ENCODE measurements at regions not wholly inside any gene's neighbourhood (a gene's known extent, or its start where the extent isn't known, plus 50 kb on each side); places are given as distances from the start of the nearest gene placed in this dataset.
A peak's percentile ranks its signal among the peaks of the same experiment; 100 is the strongest.

DNA sequence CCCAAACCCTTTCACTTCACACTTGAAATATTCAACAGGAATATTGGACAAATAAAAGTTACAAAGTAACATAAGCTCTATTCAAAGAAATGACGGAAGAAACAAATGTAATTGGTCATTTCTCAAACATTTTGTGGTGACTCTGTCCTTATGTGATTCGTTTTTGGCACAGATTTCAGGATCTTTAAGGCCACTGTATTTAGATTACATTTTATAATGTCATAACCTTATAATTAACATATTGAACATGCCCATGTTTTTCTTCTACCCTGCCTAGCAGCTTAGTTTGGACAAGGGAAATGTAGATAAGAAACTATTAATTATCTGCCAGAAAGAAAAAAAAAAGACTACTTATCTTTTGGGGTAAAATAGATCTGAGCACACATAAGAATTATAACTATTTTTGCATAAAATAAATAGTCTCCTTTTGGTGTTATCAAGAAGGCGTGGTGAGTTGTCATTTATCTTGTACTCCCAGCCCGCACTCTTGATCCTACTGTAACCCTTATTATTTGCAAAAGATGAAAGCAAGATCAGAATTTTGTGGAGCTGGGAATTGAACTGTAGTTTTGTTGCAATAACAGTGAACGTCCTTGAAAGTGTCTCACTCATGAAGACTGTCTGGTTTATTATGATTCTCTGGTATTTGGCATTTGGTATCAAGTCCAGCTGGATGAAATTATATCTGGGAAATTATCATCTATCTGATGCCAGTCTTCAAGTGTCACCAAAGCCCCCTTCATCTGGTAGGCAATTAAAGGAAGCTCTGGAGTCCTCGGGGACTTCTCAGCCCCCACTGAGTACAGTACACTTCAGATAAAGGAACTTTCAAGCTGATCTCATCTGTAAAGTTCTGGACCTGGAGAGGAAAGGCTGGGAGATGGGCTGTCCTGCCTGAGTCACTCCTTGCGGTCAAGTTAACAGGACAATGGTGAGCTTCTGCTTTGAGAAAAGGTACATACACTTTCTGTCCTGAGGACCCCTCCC, 175.7 kb upstream of the INHBA start:
- DNase-seq = no peak

DNA sequence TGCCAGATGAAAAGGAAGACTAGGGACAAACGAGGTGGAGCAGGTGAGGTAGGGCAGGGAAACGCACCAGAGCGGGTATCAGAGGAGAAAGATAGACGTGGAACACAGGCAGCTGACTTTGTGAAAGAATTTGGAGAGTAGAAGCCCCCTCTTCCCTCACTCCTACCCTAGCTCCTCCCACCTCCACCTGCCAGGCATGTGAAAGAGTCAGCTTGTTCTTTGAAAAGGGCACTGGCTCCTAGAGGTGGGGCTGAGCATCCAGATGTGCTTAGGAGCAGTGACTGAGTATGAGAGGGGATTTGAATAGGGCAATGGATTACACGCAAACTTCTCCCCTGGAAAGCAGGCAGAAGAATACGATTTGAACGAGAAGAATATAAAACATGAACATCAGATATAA, 174.2 kb upstream of the INHBA start:
- no peak for DNase-seq

DNA sequence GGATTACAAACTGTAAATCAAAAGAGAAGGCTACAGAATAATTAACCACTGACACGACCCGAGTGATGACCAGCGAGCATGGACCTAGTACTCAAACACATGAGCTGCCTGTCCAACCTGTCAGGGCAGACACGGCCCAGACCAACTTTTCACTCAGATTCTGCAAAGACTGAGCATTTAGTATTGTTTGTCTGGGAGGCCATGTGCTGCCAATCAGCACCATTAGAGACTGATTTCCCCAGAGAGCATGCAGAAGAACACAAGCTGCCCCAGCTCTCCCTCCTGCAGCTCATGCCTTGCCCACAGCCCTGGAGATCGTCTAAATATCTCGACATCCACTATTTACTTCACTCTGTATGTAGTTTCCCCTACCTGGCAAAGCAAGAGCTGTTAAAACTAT, 172.6 kb upstream of the INHBA start:
- DNase-seq = no peak

DNA sequence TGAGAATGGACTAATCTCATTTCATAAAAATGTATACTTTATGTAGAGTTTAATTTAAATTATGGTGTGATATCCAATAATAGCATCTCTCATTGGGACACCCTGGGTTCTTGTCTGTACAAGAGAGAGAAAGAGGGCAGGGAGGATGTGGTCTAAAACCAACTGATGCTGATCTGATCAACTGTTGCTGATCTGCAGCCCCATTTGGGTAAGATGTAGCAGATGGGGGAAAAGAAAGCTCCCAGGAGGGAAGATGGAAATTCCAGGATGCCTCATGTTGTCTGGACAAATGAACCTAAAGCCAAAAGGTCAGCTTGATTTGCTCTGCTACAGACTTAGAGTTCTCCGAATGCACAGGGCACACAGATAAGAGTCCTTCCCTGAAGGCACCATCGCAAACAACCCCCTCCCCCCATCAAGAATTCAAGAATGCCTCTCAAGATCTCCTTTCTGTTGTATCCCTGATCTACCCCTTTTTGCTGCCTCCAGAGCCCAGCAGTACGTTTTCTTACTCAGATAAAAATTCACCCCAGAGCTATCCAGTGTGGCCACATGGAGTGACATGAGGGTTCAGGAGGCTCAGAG, 171.4 kb upstream of the INHBA start:
- DNase-seq = peak in 1 of 5 experiments; percentile 37

DNA sequence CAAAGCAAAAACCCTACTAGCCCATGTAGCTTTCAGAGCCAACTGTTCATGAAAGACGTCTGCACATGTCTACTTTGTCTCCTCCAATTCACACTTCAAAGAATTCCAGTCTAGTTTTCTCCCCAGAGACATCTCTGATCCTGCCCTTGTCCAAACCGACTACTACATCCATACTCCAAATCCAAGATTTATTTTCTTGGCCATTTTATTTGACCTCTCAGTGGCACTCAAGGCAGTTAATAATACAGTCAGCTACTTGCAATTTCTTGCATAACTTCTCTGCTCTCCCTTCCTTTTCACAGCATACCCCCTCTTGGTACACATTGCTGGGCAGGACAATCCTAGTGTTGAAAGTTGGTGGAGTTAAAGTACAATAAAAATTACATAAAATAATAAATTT, 170.9 kb upstream of the INHBA start:
- no peak for DNase-seq

DNA sequence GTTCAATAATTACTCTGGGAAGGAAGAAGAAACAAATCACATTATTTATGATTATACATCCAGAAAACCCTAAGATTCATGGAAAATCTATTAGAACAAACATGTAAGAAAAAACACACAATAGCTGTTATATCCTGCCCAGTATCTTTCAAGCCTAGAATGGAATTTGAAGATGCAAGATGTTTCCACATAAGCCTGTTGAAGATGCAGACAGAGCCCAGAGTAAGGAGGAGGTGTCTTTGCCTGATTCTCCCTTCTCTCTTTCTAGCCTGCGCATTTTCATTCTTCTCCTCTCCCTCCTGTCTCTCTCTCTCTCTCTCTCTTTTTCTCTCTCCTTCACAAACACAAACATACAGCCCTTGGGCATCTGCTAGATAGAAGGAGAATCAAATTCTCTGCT, 170.1 kb upstream of the INHBA start:
- DNase-seq = no peak

DNA sequence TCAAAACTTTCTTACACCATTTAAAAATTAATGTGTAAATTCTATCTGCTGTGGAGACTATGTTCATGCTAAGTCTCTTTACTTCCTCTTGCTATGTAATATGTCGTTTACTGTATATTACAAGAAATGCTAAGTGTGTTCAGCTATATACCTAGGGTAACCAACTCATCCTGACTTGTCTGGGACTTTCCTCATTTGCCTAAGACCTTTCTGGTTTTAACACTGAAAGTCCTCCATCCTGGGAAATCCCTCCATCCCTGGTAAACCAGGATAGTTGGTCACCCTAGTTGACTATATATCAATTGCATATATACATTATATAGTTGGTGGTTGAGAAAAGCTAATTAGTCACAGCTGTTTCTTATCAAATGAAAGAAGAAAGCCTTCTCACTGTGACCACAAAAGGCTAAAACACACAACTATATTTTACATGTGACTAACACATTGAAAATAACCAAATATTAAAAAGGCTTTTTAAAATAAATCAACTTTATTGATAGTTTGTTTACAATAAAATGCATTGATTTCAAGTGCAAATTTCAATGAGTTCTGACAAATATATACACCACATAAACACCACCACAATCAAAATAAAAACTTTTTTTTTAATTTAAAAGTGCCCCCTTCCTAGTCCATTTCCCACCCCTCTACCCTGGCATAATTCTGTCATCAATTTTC, 167.7 kb upstream of the INHBA start:
- DNase-seq = no peak

DNA sequence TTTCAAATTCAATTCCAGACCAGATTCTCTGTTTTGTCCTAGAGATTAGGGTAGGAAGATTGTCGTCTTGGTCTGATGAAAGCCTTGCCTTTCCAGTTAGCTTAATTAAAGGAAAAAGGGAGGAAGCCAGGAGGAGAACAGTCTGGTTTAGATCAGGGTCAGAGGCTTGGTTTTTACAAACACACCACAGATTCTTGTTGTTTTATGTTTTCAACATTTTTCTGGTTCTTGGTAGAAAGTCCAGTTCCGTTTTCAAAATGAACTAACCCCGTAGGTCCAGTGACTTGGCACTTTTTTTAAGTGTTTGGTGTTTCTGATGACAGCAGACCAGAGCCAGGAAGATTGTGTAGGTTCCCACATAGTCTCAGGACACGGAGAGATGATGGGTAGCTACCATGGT, 167.1 kb upstream of the INHBA start:
- no peak for DNase-seq

DNA sequence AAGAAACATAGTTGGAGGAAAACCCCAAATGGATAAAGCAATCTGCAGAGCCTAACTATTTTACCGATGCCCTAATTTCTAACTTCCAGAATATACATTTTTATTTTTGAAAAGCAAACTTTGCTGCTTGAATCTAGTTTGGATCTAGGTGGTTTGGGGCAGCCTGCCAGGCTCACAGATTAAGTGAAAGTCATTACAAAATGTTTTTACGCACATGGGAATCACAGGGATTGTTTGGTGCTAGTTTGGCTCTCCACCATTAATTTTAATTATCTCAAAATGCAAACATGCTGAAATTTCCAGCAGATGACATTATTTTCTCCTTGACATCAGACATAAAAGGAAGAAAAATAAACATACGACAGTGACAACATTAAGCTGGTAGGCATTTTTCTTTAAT, 166.7 kb upstream of the INHBA start:
- no peak for DNase-seq

DNA sequence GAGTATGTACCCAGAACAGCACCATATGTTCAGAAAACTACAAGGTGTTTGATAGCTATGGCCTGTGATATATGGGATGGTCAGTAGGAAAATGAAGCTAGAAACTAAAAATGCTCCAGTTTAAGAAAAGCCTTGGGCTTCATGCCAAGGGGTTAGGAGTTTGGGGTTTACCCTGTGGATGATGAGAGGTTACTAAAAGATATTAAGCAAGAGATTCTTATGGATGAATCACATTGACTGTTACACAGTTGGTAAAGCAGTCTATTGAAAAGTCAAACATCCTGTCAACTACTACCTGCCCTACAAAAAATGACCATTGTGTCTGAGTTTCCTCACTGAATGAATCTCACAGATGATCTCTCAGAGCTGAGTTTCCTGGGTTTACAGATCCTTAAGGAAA, 166.2 kb upstream of the INHBA start:
- no peak for DNase-seq

DNA sequence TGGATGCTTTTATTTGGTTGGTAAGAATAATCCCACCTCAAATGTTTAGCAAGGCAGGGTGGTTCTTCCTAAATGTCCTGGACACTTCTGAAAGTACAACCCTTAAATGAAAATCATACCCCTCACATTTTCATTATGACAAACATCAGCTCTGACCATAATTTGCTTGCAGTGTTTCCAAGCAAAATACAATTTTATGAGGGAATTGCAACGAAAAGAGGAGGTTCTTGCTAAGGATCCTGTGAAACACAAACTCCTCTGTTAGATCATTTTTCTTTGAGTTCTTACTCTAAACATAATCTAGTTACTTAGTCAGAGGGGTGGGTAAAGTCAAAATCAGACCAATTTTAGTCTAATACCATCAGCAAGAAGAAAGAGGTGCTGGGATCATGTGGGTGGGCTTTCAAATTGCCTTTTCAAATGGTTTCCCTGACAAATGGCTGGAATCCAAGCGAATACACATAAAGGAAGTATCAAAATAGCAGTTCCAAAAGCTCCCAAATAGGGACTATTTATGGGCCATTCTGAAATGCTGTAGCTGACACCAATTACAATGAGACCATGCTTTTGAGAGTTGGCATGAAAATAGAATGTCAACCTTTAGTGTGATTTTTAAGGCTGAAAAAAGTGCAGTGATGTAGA, 164.9 kb upstream of the INHBA start:
- DNase-seq = no peak

DNA sequence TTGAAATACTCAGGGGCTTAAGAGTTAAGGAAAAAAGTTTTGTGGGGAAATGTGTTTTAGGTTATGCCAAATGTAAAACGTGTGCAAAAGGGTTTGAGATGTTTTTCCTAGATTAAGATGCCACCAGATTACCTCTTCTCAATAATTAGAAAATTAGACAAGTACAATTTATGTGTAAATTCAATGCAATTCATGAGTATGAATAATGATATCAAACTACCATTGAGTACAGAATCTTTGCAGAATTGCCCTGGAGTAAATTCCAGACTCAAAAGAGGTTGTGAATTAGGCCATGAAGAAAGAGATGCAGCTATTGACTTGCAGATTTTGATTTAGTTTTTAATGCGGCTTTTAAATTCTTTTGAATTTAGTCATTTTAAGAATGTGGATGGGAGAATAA, 159.4 kb upstream of the INHBA start:
- DNase-seq = no peak

DNA sequence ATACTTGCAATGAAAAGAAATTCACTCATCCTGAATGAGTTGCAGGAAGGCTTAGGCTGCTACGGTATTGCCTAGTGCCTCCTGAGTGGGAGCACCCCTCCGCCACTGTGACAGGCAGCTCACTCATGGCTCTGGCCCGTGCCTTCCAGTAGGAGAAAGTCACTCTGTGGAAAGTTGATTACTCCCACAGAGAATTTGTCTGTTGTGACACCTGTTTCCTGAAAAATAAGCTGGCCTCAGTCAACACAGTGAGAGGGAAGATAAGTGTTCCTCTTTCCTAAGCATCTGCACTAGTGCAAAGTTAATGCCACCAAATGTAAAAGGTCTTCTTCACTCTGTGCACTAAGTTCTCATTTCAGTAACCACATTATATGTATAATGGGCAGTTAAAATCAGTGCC, 158.8 kb upstream of the INHBA start:
- DNase-seq = no peak

DNA sequence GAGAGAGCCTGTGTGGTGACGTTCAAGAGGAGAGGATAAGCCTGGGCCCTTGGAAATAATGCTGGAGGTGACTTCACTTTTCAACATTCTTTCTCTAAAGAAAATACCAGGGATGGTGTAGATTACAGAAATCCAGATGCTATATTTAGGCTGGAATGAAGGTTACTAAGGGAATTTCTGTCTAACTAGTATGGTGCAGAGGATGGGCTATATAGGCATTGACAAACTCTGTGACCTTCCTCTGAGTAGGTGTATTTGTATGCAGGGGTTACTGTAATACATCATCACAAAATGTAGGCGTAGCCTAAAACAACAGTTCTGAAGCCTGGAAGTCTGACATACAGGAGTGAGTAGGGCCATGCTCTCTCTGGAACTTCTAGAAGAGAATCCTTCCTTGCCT, 155.3 kb upstream of the INHBA start:
- DNase-seq = no peak

DNA sequence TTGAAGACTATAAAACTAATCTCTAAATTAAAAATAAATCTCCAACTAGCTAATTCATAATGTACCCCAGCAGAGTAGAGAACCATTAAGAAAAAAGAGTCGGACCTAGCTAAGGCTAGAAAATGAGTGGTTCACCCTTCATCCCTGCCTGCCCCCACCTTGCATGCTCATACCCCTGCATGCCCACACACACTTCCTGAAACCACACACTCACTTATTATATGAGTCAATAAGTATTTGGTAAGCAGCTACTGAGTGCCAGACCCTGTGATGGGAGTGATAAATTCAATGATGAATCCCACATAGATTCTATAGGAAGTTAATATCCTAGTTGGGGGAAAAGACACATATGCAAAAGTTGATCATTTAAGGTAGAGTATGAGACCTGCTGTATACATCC, 152.9 kb upstream of the INHBA start:
- DNase-seq = no peak

DNA sequence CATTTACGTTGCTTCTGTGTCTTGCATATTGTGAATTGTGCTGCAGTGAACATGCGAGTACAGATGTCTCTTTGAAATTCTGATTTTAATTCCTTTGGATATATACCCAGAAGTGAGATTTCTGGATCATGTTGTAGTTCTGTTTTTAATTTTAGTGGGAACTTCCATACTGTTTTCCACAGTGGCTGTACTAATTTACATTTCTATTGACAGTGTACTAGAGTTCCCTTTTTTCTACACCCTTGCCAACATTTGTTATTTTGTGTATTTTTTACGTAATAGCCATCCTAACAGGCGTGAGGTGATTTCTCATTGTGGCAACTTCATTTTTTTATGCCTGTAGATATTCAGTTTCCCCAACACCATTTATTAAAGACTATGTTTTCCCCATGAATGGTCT, 144.7 kb upstream of the INHBA start:
- no peak for DNase-seq

DNA sequence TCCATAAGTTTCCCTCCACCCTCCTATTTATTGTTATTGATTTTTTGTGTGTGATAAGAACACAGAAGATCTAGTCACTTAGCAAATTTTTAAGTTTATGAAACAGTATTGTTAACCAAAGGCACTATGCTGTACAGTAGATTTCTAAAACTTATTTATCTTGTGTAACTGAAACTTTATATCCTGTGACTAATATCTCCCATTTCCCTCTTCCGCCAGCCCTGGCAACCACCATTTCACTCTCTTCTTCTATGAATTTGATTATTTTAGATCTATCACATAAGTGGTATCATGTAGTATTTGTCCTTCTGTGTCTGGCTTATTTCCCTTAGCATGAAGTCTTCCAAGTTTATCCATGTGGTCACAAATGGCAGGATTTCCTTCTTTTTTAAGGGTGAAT, 144.3 kb upstream of the INHBA start:
- no peak for DNase-seq

DNA sequence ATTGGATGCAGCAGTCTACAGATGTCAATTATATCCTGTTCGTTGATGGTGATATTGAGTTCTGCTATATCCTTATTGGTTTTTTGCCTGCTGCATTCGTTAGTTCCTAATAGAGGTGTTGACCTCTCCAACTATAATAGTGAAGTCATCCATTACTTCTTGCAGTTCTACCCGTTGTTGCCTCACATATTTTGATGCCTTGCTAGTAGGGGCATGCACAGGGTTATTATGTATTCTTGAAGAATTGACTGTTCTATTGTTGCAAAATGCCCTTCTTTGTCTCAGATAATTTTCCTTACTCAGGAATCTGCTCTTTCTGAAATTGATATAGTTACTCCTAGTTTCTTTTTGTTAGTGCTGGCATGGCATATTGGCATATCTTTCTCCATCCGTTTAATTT, 140.1 kb upstream of the INHBA start:
- no peak for DNase-seq

DNA sequence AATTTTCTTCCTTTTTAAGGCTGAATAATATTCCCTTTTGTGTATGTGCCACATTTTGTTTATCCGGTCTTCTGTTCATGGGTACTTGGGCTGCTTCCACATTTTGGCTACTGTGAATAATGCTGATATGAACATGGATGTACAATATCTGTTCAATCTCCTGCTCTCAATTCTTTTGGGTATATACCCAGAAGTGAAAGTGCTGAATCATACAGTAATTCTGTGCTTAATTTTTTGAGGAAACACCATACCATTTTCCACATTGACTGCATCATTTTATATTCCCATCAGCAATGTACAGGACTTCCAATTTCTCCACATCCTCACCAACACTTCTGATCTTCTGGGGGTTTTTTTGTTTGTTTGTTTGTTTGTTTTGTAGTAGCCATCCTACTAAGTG, 135.0 kb upstream of the INHBA start:
- no peak for DNase-seq

DNA sequence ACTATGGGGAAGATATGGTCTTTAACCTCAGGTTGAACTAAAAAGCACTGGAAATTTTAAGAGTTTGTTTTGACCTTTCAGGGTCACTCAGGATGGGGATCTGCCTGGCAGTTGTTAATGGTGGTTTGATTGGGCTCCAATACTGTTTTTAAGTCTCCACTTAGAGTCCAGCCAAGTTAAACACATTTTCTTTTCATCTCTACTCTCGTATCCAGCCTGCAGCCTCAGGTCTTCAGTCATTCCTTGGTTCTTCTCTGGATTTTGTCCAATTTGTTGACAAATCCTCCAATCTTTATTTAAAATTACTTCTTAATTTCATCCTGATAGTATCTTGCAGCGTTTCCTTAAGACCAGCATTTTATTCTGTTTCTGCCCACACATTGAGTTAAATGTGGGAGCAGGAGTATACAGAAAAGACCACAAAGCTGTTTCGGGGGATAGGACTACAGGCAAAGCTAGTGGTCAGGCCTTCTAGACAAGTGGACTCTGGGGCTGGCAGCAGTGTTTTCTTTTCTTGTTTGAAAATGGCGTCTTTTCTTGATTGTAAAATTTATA, 133.2 kb upstream of the INHBA start:
- DNase-seq = no peak

DNA sequence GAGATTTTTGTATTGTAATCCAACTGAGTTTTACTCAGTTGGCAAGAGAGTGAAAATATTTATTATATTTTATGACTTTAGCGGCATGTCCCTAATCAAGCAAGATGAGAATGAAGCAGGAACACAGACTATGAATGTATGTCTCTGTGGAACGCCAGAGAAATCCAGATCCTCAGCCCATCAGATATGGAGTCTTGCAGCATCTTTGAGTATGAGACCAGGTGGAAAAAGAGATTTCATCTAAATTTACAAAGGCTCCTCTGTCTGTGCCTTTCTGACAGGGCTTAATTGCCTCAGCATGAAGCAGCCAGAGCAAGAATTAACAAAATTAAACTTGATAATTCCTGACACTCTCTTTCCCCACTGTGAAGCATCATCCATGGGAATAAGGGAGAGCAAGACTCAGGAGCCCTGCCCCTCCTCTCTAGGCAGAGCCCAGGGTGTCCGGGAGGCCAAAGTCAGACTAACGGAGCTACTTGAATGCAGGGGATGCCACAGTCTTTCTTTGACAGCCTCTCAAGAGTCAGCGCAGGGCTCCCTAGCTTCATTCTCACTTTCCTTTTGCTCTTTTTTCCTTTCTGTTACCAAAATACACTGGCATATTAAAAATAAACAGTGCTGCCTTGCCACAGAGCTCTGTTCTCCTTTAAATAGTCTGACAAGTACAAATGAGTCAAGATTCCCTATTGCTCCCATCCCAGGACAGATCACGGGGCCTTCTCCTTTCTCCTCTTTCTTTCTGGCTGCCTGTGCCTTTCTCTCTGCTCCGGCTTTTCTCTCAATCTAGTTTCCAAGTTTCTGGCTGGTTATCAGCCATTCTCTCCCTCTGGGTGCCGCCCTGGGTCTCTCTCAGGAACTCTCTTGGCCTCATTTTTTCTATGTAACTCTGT, 132.2 kb upstream of the INHBA start:
- no peak for DNase-seq

DNA sequence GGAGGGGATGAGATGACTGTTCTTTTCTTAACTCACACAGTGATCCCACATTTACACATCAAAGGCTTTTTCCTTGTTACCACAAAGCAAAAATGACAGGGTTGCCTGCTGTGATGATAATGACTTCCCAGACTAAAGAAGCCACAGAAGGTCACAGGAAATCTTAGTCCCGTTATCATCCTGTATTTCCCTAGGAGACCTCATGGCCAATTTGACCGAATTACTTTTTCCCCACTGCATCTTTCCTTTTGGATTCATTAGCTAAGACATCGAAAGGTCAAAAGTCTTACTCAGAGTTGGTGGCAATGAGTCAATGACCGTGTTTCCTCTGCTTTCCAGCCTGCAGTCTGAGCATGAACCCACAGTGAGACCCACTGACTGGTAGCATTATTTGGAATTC, 130.1 kb upstream of the INHBA start:
- no peak for DNase-seq

Measured in T-helper 2 cell (primary cell).